GM21528 (cell line): ENCODE measurements at regions not wholly inside any gene's neighbourhood (a gene's known extent, or its start where the extent isn't known, plus 50 kb on each side); places are given as distances from the start of the nearest gene placed in this dataset.
"Not testable (repeated sequence)": the region's sequence is repeated elsewhere in the genome, so short reads cannot be mapped to it uniquely, and the experiment has no call there.

Experiments used
- ATAC-seq: cut with Tn5 transposase; IDR thresholded peaks from one replicate; pipeline ENCODE4 v1.9.1; 2021; ENCODE audit warnings: mild to moderate bottlenecking, moderate library complexity; ENCODE audit not compliant: unreplicated experiment, low FRiP score

DNA sequence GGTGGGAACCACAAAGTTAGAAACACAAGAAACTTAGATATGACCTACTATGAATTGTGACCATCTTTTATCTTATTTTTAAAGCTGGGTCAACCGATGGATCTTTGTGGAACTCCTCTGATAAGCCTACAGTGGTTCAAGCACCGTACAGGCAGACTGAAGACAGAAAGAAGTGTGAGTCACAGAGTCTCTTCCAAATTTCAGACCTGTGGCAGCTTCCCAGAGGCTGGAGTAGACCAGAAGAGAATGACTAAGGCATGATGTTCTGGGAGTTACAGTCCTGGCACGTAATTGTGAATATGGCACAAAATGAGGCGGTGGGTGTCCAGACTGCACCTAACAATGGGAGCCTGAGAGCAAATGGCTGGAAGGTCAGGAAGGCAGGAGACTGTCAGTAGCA is 70.0 kb downstream of the LMO4 start:
- ATAC-seq, result no peak

DNA sequence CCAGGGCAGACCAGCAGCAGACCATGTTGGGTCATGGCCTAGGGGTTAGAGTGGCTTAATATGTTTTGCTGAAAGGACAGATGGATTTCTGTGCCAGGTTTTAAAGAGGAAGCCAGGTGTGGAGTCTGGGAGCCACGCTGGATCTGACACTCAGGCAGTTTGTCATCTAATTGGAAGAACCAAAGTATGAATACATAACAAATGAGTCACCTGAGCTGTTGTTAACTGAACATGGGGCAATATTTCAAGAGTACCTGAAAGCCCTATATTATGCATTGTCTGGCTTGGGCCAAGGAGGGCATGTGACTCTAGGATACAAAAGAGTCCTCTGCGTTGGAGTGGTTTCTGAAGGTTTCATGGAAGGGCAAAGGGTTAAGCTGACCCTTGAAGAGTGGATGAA is 70.6 kb downstream of the LMO4 start:
- no peak for ATAC-seq

DNA sequence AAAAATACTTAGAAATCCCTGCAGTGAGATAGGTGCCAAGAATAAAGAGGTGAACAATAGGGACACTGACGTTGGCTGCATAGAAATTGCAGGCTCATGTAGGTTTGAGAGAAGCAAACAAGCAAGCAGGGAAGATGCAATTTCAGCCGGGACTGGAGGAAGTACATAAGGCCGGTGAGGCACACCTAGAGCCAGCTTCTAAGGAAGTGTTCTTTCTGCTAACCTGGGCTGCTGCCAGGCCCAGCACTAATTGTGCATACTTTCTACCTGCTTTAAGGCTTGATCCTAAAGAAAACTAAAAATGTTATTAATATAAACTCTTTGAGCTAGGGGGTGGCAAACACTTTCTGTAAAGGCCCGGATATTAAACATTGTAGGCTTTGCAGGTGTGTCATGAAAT is 71.0 kb downstream of the LMO4 start:
- no peak for ATAC-seq

DNA sequence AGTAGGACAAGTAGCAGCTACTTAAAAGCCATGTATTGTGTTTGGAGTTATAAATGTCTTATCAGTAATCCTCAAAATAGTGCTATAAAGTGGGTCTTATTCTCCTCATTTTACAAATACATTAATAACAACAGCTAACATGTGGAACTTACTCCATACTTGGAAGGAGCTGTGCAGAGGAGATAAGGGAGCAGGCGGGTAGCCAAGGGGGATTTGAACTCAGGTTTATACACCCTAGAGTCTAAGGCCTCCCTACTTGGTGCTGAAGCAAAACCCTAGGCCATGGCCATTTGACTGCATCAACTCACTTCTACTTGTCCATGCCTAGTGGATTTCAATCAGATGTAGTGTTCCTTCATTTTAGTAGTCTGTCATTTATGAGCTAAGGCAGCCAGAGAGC is 72.1 kb downstream of the LMO4 start:
- ATAC-seq, result no peak

DNA sequence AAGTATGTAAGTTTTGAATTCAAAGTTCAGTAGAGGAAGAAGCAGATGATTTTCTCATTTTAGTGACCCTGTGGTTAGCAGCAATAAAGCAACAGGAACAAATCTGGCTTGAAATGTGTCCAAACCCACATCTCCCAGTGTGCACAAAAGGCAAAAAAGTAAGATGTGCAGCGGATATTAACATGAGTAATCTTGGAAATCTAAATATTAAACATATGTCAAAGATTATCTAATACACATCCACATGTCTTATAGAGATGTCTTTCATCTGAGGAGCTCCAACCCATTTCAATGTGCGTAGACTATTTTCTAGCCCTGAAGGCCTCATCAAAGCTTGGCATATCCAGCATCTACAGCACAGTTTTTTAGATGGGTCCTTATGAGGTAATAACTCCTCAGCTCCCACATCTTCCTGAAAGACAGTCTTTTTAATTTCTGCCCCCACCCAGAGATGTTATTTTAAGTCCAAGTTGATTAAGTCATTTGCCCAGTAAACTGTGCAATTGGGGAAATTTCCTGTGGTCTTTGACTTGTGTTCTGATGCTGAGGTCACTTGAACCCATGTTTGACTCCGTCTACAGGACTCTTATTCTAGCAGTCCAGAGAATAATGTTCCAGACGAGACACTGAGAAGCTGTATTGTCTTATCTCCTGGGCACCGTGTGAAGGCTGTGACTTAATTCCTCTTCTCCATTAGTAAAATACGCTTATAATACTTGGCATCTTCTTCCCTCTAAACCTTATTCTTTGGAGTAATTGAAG is 73.7 kb downstream of the LMO4 start:
- ATAC-seq, result no peak

DNA sequence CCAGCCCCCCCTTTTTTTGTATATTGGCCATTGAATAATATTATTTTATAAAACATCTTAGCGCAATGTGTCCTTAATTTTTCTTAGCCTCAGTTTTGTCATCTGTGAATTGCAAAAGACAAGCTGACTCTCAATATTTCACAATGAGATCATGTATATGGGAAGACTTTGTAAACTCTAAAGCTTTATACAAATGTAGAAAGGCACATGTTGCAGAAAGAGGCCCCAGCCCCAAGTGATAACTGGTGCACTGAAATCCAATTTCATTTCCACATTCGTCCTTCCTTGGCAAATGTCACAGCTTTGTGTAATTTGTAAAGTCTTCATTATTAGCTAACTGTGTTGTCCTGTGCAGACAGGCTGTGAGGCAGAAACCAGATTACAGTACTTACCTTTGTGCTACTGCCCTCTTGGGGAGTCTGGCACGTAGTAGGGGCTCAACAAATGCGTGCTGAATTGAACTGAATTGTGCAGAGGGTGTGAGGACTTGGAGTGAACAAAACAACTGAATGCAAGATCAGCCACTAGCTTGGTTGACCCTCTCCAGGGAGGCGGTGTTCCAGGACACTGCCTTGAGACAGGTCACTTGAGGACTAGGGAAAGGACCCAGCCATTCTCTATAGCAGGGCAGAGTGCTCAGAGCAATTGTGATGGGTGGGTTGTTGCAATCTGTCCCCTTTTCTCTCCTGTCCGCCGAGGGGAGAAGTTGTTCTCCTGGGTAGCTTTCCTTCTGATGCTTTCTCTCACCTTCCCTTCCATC is 74.6 kb downstream of the LMO4 start:
- no peak for ATAC-seq

DNA sequence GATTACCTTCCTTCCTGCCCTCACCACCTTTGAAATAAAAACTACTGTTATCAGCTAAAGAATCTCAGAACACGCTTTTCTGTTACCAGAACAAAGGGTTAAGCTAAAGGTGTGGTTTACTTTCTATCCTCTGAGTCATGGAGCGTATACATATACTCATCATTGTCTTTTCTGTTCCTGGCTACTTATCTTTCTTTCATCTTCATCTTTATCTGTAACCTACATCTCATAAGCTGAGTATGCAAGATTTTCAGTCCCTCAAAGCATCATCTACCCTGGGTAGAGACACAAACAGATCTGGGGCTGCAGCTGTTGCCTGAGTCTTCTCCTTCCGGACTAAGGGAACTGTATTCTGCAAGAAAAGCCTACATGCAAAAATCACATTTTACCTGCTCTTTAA is 75.6 kb downstream of the LMO4 start:
- ATAC-seq, result no peak

DNA sequence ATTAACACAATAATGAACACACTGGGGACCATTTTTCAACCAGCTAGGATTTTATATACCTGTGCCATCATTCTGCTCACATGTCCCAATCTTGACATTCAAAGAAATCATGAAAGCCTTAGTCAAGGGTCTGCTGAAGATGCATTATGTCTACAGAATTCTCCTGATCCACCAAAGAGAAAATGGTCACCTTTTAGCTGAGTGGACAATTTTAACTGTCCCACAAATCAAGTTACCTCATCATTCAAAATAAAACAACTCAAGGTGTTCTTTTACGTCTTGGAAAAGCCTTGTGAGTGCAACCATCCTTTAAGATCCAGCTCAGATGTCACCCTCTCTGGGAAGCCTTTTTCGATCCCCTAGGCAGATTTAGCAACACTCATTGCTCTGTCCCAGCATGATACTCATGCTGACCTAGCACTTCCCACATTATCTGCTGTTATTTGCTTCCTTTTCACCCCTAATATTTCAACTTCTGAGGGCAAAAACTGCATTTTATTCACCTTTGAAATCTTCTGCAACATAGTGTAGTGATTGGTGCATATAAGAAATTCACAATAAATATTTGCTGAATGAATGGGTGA is 80.1 kb downstream of the LMO4 start:
- ATAC-seq, result no peak

DNA sequence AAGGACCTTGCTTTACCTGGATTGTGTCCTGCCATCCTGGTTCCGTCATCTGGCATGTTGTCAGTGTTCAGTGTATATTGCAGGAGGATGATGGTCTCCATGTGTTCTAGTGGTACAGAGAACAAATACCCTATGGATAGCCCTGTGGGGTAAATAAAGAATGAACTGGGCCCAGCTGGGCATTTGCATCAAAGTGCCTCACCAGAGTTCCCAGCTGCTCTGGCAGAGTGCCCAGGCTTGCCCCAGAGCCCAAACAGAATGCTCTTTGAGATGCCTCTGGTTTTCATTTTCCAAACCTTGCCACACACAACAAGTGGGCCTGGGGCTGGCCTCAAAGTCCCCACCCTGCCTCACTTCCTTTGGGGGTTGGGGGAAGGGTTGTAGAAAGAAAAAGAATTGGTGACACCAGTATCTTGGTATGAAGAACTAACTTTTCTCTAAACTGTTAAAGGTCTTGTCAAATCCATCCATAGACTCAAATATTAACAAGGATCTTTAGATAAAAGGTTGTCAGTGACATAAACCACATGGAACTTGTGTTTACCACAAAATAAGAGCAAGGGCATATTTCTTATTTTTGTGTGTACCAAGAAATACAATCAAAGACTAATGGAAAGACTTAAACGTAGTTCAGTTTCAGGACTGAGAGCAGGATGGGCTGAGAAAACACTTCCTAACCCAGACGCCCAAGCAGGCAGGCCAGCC is 82.2 kb downstream of the LMO4 start:
- ATAC-seq, result no peak

DNA sequence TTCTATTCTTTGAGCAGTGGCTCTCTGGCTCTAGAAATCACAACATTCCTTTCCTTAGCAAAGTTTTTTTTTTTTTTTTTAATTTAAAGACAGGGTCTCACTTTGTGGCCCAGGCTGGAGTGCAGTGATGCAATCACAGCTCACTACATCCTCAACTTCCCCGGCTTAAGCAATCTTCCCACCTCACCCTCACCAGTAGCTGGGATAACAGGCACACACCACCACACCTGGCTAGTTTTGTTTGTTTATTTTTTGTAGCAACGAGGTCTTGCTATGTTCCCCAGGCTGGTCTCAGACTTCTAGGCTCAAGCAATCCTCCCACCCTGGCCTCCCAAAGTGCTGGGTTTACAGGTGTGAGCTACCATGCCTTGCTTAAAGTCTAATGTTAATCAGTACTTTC is 85.2 kb downstream of the LMO4 start:
- ATAC-seq, result not testable (repeated sequence)

DNA sequence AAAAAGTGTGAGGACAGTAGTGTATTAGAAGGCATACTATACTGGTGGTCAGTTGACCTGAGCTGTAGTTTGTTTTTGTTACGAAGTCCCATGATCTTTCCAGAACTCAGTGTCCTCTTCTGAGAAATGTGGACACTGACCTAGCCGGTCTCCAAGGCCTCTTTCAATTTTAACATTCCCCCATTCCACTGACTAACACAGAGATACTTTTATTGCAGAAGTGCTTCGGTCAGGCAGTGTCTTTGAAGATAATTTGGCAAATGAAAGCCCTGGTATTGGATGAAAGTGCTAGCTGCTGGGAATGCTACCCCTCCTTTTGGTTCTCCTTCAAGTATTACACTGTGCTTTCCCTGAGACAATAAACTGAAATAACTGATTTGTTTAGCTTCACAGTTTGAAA is 89.4 kb downstream of the LMO4 start:
- ATAC-seq, result no peak

DNA sequence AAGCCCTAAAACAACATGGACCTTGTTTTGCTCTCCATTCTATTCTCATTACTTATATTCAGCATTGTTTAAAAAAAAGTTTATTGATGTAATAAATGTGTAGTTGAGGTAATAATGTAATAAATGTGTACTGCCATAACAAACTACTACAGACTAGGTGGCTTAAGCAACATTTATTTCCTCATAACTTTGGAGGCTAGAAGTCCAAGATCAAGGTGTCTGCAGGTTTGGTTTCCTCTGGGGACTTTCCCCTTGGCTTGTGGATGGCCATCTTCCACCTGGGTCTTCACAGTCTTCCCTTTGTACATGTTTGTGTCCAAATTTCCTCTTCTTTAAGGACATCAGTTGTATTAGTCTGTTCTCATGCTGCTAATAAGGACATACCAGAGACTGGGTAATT is 93.1 kb downstream of the LMO4 start:
- ATAC-seq, result no peak

DNA sequence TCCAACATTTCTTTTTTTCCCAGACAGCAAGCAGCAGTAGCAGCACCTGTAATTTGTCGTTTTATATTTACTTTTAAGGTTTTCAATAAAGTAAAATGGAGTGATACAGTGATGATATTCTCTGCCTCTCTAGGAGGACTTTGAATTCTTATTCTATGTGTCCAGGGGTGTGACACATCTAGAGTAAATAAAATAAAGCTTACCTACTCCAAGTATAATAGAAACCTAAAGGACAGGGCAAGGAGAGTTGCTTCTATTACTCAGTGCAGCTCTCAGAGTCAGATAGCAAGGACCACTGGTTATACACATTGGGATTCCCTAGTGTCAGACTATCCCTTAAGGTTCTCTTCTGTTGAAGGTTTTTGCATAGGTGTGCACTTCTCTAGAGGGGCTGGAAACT is 95.9 kb downstream of the LMO4 start:
- ATAC-seq, result no peak

DNA sequence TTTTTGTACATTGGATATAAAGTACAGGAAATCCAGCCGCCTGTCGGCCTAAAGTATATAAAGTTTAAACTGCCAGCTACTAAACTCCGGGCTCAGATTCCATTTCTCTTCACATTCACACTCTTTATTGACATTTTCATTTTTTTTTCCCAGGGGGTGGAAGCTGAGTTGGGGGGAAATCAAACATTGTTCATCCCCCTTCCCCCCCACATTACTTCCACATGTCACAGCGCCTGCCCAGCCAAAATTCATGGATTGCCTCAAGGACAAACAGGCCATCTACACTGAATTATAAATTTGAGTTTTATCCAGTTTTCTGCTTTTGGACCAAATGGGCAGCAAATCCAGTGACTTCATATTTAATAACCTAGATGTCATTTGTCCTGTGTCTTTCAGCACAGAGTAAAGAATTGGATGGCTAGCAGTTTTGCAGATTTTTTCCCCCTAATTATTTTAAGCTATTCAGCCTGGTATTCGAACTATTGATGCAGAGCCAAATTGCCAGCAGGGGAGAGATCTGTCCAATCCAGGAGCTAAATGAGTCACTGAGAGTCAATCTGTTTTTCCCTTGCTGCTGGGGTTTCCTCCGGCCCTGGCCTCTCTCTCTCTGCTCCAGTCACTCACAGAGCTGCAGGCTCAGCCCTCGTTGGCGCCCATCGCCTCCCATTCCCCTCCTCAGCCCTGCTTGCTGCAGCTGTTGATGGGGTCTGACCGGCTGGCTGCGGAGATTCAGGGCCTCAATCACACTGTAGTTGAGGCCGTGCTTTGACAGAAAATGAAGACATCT is 98.0 kb downstream of the LMO4 start:
- ATAC-seq, result no peak

DNA sequence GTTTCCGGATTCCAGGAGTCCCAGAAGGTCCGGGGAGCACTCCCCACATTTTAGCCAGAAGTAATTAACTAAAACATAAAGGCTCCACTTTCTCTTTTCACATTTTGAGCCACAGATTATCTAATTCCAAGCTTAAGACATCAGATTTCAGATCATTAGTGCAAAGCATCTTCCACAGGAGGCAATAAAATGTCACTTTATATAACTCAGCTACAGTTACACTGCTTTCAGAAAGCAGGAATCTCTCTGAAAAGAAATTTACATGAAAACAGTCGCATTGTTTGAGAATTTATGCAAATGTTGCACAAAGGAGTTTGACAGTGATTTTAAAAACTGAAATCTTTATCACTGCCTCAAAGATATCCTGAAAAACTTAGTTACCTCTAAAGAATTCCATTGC is 99.7 kb downstream of the LMO4 start:
- no peak for ATAC-seq

DNA sequence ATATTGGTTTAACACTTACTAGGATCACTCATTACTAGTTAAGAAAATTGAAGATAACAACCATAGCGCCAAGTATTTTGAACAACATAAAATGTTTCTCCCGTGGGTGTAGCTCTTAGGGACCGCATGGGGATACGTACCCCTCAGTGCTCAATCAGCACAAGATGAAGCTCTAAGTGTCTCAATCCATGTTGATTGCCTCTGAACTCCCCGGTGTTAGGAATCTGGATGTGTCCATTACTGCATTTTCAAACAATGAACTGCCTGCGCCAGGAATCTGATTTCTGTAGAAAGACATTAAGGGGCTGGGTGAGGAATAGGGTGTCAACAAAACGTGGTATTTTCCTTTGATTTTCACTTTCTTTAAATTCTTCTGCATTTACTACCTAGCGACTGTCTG is 100.2 kb downstream of the LMO4 start:
- no peak for ATAC-seq

DNA sequence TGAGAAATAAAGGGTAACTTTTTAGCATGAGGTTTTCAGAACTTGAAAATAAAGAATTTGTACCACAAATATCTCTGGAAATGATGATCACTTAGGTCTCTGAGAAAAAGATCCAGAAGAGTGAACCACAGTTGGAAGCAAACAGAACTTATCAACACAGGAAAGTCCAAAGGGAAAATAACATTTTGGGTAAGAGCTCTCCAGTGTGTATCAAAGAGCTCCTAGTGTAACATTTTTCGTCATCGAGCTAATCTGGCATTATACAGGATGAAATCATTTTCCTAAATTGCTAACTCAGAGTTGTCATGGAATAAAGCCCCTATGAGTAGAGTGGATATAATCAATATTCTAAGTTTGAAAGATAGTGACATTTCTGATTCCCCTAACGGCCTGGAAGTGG is 104.0 kb downstream of the LMO4 start:
- ATAC-seq, result no peak

DNA sequence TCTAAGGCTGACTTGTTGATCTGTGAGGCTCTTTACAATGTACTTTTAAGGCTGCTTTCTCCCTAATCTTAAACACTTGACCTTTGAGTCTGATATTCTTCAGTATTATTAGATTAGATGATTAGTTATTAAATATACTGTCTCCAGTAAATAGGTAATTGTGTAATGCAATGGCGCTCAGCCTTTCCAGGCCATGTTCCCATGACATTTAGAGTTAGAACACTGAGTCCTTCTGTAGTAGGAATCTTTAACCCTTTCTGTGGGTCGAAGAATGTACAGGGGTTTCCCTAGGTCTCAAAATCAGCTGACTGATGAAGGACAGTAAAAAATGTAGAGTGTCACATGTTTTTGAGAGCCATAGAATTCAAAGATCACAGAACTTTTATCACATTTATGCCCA is 104.4 kb downstream of the LMO4 start:
- not testable (repeated sequence) for ATAC-seq

DNA sequence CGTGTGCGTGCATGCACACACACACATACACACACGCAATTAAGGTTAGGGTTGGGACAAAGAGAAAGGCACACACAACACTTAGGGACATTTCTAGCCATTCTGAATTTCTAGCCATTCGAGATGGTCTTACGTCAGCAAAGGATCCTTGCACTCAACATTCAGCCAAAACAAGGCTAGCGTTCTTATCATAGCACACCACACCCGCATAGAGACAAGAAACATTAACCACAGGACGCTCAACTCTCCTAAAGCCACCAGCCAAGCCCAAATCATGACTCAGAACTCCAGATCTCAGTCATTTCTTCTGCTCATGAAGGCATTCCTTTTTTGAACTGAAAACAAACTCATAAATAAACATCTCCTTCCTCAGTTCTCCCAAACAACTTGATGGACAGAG is 106.8 kb downstream of the LMO4 start:
- no peak for ATAC-seq

DNA sequence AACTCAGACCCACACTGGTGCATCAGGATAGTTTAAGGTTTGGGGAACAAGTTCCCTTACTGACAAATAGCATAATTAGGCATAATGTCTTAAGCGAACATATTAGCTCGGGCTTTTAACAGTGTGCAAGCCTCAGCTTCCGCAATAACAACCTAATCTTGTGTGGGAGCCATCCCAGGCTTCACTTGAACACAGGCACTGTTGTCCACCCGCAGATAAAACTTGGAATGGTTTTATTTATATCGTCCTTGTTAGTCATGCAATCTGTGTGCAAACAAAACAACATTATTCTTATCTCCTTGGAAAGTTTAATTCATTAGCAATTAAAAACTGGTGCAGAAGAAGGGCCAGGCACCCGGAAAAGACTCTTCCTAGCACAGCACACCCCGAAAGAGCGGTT is 107.4 kb downstream of the LMO4 start:
- not testable (repeated sequence) for ATAC-seq
